AG09319 (cell line): ENCODE measurements at regions not wholly inside any gene's neighbourhood (a gene's known extent, or its start where the extent isn't known, plus 50 kb on each side); places are given as distances from the start of the nearest gene placed in this dataset.
A peak's percentile ranks its signal among the peaks of the same experiment; 100 is the strongest.

Experiments used
- DNase-seq: peaks from one replicate; pipeline ENCODE4 v3.0.0-alpha.2; 2010; ENCODE audit warnings: low read depth; ENCODE audit errors: extremely low read depth
- TF ChIP-seq, protein P1 (sequence below): IDR thresholded peaks from 2 replicates; pipeline ENCODE4 v1.5.1; 2011; ENCODE audit warnings: low read depth, mild to moderate bottlenecking, inconsistent platforms, low read length, moderate library complexity

- DNase-seq, result no peak
- TF ChIP-seq, protein P1, sequence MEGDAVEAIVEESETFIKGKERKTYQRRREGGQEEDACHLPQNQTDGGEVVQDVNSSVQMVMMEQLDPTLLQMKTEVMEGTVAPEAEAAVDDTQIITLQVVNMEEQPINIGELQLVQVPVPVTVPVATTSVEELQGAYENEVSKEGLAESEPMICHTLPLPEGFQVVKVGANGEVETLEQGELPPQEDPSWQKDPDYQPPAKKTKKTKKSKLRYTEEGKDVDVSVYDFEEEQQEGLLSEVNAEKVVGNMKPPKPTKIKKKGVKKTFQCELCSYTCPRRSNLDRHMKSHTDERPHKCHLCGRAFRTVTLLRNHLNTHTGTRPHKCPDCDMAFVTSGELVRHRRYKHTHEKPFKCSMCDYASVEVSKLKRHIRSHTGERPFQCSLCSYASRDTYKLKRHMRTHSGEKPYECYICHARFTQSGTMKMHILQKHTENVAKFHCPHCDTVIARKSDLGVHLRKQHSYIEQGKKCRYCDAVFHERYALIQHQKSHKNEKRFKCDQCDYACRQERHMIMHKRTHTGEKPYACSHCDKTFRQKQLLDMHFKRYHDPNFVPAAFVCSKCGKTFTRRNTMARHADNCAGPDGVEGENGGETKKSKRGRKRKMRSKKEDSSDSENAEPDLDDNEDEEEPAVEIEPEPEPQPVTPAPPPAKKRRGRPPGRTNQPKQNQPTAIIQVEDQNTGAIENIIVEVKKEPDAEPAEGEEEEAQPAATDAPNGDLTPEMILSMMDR, result no peak
These were observed 101.4 kb downstream of the GPAM start for GRCh38 chr10:112082120-112082519.

- TF ChIP-seq, protein P1, result no peak
- DNase-seq, result no peak
These were observed 100.1 kb downstream of the GPAM start for GRCh38 chr10:112083472-112083871.

DNA sequence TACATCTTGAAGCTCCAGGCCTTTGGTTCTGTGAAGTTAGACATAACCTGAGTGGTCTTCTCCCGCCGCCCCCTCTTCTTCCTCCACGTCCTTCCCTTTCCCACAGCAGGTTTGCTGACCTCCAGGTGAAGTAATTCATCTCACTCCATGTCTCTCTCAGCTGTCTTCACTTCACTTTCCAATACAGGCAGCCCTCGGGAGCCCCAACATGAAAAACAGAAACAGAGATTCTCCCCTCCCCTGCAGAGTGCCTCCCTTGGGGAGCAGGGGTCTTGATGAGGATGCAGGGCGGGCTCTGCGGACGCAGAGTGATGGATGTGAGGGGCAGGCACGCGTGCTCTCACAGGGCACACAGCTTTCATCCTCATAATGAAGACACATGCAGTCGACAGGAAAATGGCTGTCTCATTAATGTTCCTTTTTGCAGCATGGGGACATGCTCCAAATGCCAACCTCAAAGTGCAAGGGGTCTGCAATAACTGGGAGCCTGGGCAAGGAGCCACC lies 95.6 kb downstream of the GPAM start:
- TF ChIP-seq, protein P1, result no peak
- DNase-seq, result no peak

DNA sequence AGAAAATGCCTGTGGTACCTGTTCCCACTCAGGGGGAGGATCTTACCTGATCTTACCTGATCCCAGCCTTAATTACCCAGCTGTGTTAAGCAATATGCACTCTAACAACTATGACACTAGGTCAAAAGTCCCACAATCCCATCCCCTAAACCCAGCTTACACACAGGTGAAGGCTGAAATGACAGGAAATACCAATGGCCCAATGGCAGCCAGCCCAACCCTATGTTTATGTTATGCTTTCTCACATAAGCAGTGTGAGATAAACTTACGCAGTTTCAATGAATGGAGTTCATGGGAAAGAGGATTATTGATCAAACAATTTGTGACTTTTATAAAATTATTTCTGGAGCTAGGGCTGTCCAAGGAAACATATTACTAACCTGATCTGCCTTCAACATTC lies 91.9 kb downstream of the GPAM start:
- TF ChIP-seq, protein P1, result no peak
- no peak for DNase-seq

DNA sequence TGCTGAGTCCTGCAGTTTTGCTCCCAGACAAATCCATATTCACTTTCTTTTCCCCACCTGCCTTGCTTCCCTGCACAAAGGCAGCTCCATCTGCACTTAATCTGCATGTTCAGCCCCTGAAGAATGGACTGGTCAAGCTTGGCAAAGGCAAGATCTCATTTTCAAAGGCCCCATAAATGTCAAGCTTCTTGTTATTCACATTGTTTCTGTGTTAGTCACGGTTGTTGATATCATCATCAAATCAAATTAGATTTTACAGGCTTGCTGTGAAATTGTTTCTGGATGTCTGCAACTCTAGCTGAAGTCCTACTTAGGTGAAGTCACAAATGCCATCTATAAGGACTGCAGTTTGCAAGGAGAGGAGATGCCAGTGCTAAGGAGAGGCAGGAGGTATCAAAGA lies 91.0 kb downstream of the GPAM start:
- TF ChIP-seq, protein P1, result no peak
- DNase-seq, result peak; percentile 4

GRCh38 chr10:112094984-112095383 lies 88.6 kb downstream of the GPAM start:
- DNase-seq, result no peak
- TF ChIP-seq, protein P1, result no peak

GRCh38 chr10:112095731-112096130 lies 87.8 kb downstream of the GPAM start:
- TF ChIP-seq, protein P1, result no peak
- DNase-seq, result no peak
